PC-9 (cell line): ENCODE measurements at regions not wholly inside any gene's neighbourhood (a gene's known extent, or its start where the extent isn't known, plus 50 kb on each side); places are given as distances from the start of the nearest gene placed in this dataset.

ENCODE experiments used
- BruUV-seq: library from RNA; stranded (reverse); fragments of 400-500 nt; replicated peaks from 2 replicates; lab custom pipeline; 2021; lab: Mats Ljungman, UMichigan
- CTCF ChIA-PET: fragments of 300-600 bp; sonication (Branson Sonifier 250); formaldehyde crosslinking; loops from one replicate; lab custom pipeline; 2022; ENCODE audit warnings: antibody characterized with exemption; lab: Charles Lee
- POLR2A ChIA-PET: fragments of 300-600 bp; sonication (Branson Sonifier 250); formaldehyde crosslinking; loops from one replicate; lab custom pipeline; 2022; ENCODE audit warnings: antibody characterized with exemption; ENCODE audit not compliant: unreplicated experiment; lab: Charles Lee
- DNase-seq, 2 experiments: peaks; one replicate each; pipeline versions ENCODE4 v3.0.0 to v3.0.0-alpha.2; 2015 to 2022; ENCODE audit warnings: mixed read lengths in 1 of 2
- H2AFZ ChIP-seq: fragments of 200-600 bp; sonication (generic); 2 replicates; pipeline ENCODE4 v1.8.1; 2017; ENCODE audit warnings: antibody characterized with exemption
- H3F3A ChIP-seq: fragments of 200-600 bp; sonication (generic); 2 replicates; pipeline ENCODE4 v1.8.1; 2017; ENCODE audit warnings: antibody characterized with exemption, mild to moderate bottlenecking, low read depth; ENCODE audit not compliant: insufficient read depth
- H3K27ac ChIP-seq: fragments of 200-600 bp; sonication (generic); 2 replicates; pipeline ENCODE4 v1.6.1; 2016; ENCODE audit warnings: mixed run types
- H3K27me3 ChIP-seq: fragments of 200-600 bp; sonication (generic); 2 replicates; pipeline ENCODE4 v1.6.1; 2016; ENCODE audit warnings: low read depth, mixed run types; ENCODE audit not compliant: insufficient read depth
- H3K36me3 ChIP-seq: fragments of 200-600 bp; sonication (generic); 2 replicates; pipeline ENCODE4 v1.6.1; 2016; ENCODE audit warnings: low read depth, mixed run types
- H3K4me1 ChIP-seq: fragments of 200-600 bp; sonication (generic); replicated peaks from 2 replicates; pipeline ENCODE4 v1.6.1; 2016; ENCODE audit warnings: mixed run types; ENCODE audit not compliant: insufficient read depth
- H3K4me2 ChIP-seq: fragments of 200-600 bp; sonication (generic); 2 replicates; pipeline ENCODE4 v1.6.1; 2017; ENCODE audit warnings: mixed run types
- H3K4me3 ChIP-seq: fragments of 200-600 bp; sonication (generic); 2 replicates; pipeline ENCODE4 v1.6.1; 2016; ENCODE audit warnings: mixed run types
- H3K79me2 ChIP-seq: fragments of 200-600 bp; sonication (generic); 2 replicates; pipeline ENCODE4 v1.6.1; 2017; ENCODE audit warnings: low read depth, mixed run types
- H3K9me2 ChIP-seq: fragments of 200-600 bp; sonication (generic); 2 replicates; pipeline ENCODE4 v1.8.1; 2017; ENCODE audit warnings: mild to moderate bottlenecking; ENCODE audit not compliant: insufficient read depth
- H3K9me3 ChIP-seq: fragments of 200-600 bp; sonication (generic); 2 replicates; pipeline ENCODE4 v1.8.1; 2016; ENCODE audit warnings: low read depth; ENCODE audit not compliant: insufficient read depth
- H4K20me1 ChIP-seq: fragments of 200-600 bp; sonication (generic); 2 replicates; pipeline ENCODE4 v1.8.1; 2017; ENCODE audit not compliant: insufficient read depth
- CTCF ChIP-seq: fragments of 200-600 bp; sonication (generic); conservative IDR thresholded peaks from 2 replicates; pipeline ENCODE4 v1.6.1; 2017; ENCODE audit warnings: mixed run types, antibody characterized with exemption, mild to moderate bottlenecking, moderate library complexity
- EZH2 ChIP-seq: fragments of 200-600 bp; sonication (generic); IDR thresholded peaks from 2 replicates; pipeline ENCODE4 v1.8.0; 2017; ENCODE audit warnings: antibody characterized with exemption, low read depth
- intact Hi-C: fragments of 100-400 bp; cut with micrococcal nuclease; formaldehyde crosslinking; loops from one replicate; pipeline ENCODE4 v1.10.0; 2022; ENCODE audit not compliant: unreplicated experiment

GRCh38 chr18:73462092-73462491 lies 594.3 kb upstream of the NETO1 start:
- Histone ChIP-seq H3K9me3 (no peaks in the 10 kb centered on the region), H2AFZ (no peak overlapping the region), H3K27me3 (no peaks in the 10 kb centered on the region), H3K36me3 (no peaks in the 10 kb centered on the region), H3K27ac (no peak overlapping the region), H3F3A (no peaks in the 10 kb centered on the region), H4K20me1 (no peaks in the 10 kb centered on the region), H3K79me2 (no peaks in the 10 kb centered on the region), H3K4me1 (no peaks in the 10 kb centered on the region), H3K4me2 (no peak overlapping the region), H3K4me3 (no peak overlapping the region), H3K9me2 (no peaks in the 10 kb centered on the region)
- TF ChIP-seq CTCF (no peak), EZH2 (no peak)
- ChIA-PET POLR2A (no interaction called here), CTCF (no interaction called here)
- DNase-seq: no peak
- intact Hi-C loops: no loop called here
- no TSS peak for BruUV-seq

GRCh38 chr18:73461780-73462059 lies 593.9 kb upstream of the NETO1 start:
- H3F3A ChIP-seq: no peaks in the 10 kb centered on the region
- no TSS peak for BruUV-seq
- intact Hi-C loops: no loop called here

GRCh38 chr18:73461038-73461779 lies 593.4 kb upstream of the NETO1 start:
- no peaks in the 10 kb centered on the region for H3K27me3 ChIP-seq
- H3K4me2 ChIP-seq: no peak overlapping the region
- no peaks in the 10 kb centered on the region for H3F3A ChIP-seq
- no peak overlapping the region for H3K27ac ChIP-seq
- H3K79me2 ChIP-seq: no peaks in the 10 kb centered on the region
- ChIA-PET POLR2A (interaction anchor here (0.6 kb wide), 1 partner anchor 1792 kb away, joined by 3 read pairs; no protein-coding TSS in a partner anchor), CTCF (no interaction called here)
- no peak for TF ChIP-seq EZH2
- TF ChIP-seq CTCF: no peak
- no peak overlapping the region for H3K4me3 ChIP-seq
- no peaks in the 10 kb centered on the region for H3K36me3 ChIP-seq
- H3K4me1 ChIP-seq: no peaks in the 10 kb centered on the region
- no peaks in the 10 kb centered on the region for H3K9me3 ChIP-seq
- H4K20me1 ChIP-seq: no peaks in the 10 kb centered on the region
- no TSS peak for BruUV-seq
- intact Hi-C loops: no loop called here
- no peak overlapping the region for H2AFZ ChIP-seq
- H3K9me2 ChIP-seq: no peaks in the 10 kb centered on the region
- DNase-seq: no peak

More at GRCh38 chr18:73461780-73462059, 593.9 kb upstream of the NETO1 start:
- no peaks in the 10 kb centered on the region for H4K20me1 ChIP-seq
- H3K4me2 ChIP-seq: no peak overlapping the region
- H3K4me1 ChIP-seq: no peaks in the 10 kb centered on the region
- TF ChIP-seq CTCF: no peak
- TF ChIP-seq EZH2: no peak
- H2AFZ ChIP-seq: no peak overlapping the region
- ChIA-PET CTCF (no interaction called here), POLR2A (no interaction called here)
- H3K27me3 ChIP-seq: no peaks in the 10 kb centered on the region
- no peaks in the 10 kb centered on the region for H3K9me3 ChIP-seq
- no peak overlapping the region for H3K27ac ChIP-seq
- no peak overlapping the region for H3K4me3 ChIP-seq
- DNase-seq: no peak
- no peaks in the 10 kb centered on the region for H3K36me3 ChIP-seq
- H3K79me2 ChIP-seq: no peaks in the 10 kb centered on the region
- H3K9me2 ChIP-seq: no peaks in the 10 kb centered on the region
